HG02938 (cell line): ENCODE measurements at regions not wholly inside any gene's neighbourhood (a gene's known extent, or its start where the extent isn't known, plus 50 kb on each side); places are given as distances from the start of the nearest gene placed in this dataset.

Experiments used
- ATAC-seq: cut with Tn5 transposase; IDR thresholded peaks from one replicate; pipeline ENCODE4 v1.9.1; 2021; ENCODE audit warnings: mild to moderate bottlenecking, moderate library complexity; ENCODE audit not compliant: unreplicated experiment

DNA sequence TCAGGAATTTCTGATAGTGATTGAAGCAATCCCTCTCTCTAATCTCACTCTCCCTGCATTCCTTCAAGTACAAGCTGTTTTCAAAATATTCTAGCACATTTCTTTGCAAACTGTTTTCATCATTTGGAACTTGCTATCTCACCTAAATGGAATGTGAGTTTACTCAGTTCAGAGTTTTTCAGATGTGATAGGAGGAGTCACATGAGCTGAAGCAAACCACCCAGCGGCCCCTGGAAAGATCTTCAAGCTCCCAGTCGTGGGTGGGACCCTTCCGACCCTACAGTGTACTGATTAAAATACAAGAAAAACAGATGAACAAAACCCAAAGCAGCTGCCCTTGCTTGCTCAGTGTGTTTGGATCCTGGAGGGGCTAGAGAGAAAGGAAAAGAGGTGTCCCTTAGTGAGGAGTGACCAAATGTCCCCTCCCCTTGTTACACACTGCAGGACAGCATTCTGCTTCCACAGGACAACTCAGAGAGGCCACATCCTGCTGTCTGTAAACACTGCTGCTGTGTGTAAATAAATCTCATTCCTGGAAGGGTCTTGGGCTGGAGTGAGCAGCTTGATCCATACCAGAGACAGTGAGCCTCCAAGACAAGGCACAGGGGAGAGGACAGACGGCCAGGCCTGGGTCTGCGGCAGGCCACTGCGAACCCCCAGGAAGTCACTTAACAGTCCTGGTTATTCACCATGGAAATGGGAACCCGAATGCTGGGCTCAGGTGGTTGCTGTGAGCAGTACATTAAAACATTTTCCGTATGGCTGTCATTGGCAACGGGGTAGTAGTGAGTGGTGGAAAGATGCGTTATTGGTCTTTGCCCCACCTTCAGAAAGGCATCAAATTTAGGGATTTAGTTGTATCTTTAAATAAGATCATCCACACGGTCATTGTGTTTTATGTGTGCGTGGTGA is 229.2 kb downstream of the RHOU start:
- ATAC-seq = no peak

DNA sequence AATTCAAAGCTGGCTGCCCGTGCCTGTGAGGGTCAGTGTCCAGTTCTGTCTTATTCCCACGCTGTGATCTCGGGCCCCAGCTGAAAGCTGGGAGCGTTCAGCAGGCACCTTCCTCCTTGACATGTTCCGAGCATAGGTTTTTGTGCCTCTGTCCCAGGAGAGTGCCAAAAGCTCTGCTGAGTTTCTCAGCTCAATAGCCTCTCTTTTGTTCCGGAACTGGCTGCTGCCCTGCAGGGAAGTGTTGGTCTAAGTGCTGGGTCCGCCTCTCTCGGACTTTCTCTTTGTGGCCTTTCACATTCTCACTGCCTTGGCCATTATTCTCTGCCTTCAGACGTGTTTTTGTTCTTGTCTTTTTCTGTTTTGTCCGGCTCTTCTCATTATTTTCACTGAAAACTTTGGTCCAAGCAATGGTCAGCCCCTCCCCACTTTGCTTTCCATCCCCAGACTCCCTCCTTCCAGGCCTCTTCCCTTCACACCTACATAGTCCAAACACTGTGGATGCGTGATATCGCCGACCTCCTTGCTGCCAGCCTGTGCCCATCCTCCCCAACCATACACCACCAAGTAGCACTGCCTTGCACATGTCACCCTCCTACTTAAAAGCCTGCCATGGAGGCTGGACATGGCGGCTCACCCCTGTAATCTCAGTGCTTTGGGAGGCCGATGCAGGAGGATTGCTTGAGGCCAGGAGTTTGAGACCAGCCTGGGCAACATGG is 233.8 kb downstream of the RHOU start:
- ATAC-seq = no peak

DNA sequence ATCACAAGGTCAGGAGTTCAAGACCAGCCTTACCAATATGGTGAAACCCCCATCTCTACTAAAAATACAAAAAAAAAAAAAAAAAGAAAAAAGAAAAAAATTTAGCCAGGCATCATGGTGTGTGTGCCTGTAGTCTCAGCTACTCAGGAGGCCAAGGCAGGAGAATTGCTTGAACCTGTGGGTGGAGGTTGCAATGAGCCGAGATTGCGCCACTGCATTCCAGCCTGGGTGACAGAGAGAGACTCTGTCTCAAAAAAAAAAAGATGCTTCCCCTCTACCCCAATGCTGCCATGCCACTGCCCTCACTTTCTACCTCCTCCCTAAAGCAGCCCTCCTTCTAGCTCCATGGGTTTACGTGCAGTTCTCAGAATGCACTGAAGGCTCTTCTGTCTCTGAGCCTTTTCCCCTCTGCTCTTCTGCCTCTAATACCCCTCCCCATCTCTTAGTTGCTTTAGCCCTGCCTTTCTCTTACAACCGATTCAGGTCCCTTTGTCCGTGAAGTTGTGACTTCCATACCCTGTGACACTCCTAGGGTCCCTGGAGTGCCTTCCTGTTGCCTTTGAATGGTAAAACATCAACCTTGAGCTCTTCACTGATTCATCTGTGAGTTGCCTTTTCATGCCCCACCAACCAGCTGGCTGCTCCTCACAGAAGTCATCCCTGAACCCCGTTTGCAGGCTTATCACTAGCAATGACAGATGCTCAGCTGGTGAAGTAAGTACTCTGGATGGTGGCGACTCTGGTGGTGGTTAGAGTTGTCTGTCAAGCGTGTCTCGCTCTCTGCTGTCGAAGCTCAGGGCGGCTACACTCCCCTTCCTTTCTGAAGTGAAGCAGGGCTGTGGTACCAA is 234.9 kb downstream of the RHOU start:
- ATAC-seq = no peak

DNA sequence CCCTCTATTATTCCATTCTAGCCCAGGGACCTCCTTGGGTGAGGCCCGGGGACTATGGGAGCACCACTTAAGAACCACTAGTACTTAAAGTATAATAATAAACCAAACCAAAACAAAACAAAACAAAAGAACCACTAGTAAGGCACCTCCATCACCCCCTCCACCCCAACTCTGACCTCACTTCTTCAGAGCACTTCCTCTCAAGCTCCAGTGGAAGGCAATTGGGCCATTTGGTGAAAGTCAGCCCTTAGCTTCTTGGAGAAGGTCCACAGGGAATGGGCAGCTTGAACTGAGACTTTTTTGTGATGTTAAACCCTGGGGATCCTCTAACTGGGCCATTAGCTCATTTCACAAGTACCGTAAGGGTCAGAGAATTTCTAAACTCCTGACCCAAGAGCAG is 237.3 kb downstream of the RHOU start:
- ATAC-seq = no peak

DNA sequence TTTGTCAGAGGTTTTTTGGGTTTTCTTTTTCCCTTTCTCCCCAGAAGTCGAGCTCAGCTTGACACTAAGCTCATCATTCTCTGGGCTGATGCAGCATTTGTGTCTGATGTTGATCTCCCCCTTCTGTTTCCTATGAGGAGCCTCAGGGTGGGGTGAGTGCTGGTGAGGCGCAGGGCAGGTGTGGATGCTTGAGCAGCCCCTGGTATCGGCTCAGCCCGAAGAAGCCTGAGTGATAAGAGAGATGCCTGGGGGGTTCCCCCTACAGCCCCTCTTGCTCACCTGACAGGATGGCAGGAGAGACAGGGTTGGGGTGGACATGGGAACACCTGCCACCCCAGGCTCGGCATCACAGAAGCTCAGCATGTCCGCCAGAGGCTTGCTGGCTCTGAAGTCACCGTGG is 239.0 kb downstream of the RHOU start:
- ATAC-seq = no peak

DNA sequence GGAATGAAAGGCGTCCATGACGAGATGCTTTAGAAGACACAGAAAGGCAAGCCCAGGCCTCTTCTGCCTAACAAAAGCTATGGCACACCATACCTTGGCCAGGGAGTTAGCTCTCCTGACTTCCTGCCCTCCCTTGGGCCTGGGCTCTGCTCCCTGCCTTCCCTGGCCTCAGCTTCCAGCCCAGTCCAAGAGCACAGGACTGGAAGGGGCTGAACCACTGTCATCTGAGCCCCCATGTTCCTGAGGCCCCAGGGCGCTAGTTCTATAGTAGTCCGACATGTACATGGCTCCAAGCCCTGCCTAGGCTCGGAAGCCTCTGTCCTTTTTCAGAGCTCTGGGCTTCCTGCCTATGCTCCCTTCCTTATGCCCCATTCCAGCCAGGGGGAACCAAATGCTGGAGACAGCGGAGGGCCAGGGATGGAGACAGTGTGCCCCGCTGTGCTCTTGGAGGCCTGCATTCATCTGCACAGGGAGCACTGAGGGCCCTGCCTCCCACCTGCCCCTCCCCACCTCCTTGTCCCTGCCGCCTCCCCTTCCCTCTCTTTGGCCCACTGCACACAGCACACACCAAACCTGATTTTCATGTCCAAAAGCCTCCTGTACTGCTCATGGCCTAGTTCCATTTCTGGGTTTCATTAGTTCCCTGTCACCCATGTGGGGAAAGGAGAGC is 240.1 kb downstream of the RHOU start:
- ATAC-seq = no peak

DNA sequence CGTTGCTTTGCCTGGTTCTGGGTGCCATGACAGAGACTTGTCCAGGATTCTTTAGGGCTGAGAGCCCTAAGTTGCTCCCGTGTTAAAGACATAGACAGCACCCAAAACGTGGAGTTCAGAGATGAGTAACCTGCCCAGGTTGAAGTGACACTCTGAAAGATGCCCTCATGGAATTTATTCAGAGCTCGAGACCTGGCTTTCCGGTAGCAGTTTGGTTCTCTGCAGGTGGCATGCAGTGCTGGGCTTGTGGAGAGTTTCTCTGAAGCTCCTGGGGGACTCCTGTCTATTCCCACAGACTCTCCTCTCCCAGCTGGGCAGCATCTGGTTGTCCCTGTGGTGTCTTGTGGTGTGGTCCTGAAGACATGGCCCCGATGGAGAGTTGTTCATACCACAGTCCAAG is 241.0 kb downstream of the RHOU start:
- no peak for ATAC-seq

DNA sequence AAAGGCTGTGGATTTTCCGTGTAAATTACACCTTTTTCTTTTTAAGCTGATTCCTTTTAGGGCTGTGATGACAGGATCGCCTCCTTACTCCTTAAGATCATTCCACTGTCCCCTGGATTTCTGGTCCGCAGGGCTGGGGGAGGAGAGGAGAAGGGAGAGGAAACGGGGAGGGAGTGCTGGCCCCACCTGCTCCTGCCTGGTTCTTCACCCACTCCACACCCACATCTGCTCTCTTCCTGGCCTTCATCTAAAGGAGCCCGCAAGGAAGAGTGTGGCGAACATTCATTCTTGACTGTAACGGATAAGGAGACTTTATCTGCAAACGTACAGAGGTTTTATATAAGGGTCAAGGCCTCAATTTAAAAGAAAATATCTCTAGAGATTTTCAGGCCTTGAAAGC is 242.0 kb downstream of the RHOU start:
- ATAC-seq = no peak

DNA sequence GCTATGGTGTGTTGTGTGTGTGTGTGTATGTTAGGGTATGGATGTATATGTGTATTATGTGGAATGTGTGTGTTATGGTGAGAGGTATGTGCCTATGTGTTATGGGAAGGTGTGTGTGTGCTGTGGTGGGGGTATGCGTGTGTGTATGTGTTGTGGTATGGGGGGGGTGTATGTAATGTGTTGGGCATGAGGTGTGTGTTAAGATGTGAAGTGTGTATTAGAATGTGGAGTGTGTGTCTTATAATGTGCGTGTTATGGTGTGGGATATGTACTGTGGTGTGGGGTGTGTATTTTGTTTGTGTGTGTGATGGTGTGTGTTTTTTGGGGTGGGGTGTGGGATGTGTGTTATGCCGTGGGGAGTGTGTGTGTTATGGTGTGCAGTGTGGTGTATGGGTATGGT is 242.5 kb downstream of the RHOU start:
- no peak for ATAC-seq

DNA sequence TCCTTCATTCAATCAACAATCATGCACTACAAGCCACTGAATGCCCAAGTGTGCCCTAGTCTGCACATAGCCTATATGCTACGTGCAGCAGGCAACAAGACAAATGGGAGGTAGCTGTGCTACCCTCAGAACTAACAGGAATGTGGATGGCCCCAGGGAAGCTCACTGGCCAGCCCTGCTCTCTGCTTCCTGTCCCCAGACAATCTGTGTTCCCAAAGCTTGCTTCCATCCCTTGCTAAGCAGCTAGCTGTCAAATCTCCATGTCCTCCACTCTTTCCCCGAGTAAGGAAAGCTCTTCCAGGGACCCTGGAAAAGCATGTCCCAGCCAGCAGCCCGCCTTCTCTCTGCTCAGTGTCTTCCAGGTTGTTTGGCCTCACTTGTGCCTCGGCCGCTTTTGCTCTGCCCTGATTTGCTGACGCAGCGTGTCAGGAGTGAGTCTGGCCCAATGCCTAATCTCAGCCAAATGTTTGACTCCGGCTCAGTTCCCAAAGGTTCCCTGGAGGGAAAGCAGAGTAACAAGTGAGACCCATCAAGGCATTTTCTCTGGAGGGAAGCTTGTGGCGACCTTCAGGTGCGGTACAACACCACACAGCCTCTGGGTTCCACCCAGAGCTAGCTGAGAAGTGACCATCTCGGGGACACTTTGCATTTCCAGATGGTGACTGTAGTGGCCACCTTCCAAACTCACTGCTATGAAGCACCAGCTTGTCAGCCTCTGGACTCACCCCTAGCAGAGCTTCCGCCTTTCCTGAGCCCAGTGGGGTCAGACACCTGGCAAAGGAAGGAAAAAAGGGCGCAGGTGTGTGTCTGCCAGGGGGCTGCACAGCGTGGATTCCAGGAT is 243.4 kb downstream of the RHOU start:
- no peak for ATAC-seq

DNA sequence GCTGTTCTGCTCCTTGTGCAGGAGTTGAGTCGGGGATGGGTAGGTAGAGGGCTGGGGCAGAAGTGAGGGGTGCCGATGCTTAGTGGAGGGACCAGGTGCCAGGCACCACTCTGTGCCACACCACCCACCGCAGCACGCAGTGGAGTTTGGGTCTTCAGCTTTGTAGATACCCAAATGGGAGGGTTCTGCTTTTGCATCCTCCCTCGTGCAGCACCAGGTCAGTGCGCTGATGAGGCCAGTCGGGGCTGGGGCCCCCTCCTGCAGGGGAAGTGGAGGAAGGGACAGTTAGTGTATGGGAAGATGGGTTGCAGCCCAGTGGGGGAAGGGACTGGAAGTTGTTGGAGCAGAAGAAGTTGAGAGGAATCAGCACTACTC is 244.0 kb downstream of the RHOU start:
- no peak for ATAC-seq

DNA sequence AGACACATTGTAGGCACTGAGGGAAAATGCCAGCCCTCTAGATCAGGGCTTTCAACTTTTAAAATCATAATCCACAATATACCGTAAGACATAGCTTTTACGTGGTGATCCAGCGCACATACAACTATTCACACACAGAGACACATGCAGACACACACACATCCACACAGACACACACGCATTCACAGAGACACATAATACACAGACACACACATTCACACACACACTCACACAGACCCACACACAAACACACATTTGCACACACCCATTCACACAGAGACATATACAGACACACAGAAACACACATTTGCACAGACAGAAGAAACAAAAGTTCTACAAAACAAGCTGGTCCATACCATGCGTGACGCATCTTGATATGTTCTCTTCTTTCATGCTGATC is 244.5 kb downstream of the RHOU start:
- ATAC-seq = no peak

DNA sequence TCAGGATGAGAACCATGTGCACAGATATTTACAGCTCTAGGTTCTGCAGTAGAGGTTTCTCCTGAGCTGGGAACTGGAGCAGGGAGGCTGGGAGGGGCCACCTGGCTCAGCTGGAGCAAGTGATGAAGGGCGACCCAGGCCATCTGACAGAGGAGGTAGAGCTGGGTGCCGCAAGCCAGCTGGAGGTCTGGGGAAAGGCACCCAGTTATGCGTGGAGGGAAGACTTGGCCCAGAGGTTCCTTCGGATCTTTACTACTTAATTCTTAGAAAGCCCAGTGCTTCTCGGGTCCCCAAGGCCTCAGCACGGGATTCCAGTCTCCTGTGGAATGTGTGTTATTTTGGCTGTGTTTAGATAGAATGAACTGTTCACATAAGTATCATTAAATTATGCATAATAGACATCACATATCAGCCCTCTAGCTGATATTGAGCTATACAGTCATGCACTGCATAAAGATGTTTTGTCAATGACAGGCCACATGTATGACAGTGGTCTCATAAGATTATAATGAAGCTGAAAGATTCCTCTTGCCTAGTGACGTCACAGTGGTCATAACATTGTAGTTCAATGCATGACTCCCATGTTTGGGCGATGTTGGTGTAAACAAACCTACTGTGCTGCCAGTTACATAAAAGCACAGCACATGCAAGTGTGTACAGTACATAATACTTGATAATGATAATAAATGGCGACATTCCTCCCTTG is 245.1 kb downstream of the RHOU start:
- ATAC-seq = no peak

DNA sequence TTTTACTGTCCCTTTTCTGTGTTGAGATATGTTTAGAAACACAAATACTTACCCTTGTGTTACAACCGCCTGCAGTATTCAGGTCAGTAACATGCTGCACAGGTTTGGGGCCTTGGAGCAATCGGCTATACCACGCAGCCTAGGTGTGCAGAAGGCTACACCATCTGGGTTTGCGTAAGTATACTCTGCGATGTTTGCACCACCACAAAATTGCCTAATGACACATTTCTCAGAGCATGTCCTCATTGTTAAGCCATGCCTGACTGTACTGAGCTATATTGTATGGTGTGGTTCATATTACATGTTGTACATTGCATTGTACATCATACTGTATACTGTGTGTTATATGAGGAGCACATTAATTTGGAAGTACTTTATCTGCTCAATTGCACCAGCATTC is 247.4 kb downstream of the RHOU start:
- ATAC-seq = no peak

DNA sequence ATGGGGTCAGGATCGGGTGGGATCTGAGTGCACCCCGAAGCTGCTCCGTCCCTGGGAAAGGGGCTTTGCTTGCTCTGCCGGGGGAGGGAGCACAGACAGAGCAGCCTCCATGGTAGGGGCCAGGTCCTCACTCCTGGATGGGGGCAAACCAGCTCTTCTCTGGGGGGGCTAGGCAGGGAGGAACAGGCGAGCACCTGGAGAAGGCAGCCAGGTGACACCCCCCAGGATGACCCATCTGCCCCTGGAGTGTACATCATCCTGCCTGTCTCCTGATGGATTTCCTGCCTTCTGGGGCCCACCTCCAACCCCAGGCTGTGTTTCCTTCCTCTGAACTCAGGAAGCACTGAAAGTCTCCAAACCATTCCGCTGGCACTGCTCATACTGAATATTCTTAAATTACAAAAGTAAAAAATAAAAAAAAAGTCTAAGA is 248.0 kb downstream of the RHOU start:
- no peak for ATAC-seq

DNA sequence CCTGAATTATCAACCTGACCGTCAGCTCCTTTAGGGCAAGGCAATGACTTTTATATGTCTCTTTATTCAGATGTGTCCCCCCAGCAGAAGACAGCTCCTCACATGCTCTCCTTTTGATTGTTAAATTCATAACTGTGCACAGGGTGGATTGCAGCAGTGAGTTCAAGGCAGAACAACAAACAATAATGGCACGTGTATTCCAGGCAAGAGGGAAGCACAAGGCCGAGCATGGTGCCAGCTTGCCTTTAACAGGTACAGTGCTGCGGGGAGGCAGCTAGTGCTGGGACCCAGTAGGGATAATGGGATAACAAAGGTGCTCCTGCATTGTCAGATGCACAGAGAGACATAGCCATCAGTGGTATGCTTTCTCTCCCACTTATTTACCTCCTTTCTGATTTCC is 248.4 kb downstream of the RHOU start:
- ATAC-seq = no peak

DNA sequence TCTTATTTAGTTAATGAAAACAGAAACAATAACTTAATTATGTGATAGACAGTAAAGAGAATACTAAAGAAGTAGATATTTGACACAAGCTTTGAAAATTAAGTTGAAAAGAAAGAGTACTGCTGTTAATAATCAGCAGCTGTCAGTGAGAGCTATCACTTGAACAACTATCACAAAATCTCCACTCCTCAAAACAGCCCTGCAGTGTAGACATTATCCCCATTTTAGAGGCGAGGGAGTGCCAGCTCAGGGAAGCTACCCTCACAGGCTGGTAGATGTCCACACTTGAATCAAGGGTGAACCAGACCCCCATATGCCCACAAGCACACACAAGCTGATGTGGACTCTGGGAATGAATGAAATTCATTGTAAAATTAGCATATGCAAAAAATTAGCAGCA is 248.8 kb downstream of the RHOU start:
- no peak for ATAC-seq

DNA sequence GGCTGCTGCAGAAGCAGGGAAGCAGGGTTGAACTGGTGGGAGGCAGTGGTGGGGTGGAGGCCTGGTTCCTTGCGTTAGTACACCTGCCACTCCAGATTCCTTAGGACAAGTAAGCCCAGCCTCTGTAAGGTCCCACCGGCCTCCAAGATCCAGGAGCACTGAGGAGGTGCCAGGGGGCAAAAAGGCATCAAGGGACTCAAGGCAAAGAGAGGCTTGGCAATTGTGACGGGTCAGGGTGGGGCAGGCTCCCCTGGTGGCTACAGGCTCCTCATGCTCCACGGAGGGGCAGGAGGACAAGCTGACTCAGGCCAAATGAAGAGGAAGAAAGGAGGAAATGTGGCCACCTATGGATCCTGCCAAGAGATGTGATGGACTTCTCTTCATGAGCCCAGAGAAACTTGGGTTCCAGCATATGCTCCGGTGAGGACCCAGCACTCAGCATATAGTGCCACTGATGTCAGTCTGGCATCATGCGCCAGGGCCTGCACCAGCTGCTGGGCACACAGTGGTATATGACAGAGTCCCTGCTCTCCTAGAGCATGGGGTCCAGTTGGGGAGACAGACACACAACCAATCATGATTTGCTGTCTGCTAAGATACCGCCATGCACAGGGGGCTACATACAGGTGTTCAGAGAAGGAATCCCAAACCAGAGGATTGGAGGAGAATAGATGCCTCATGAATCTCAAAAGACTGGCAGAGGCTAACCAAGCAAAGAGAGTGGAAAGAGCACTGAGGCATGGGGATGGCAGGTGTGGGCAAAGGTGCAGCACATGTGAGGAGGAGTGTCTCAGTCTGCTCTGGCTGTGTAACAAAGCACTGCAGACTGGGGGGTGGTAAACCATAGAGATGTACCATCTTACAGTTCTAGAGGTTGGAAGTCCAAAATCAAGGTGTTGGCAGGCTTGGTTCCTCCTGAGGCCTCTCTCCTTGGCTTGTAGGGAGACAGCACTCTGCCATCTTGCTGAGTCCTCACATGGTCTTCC is 249.7 kb downstream of the RHOU start:
- ATAC-seq = no peak
